Panc1 (cell line): ENCODE measurements at regions not wholly inside any gene's neighbourhood (a gene's known extent, or its start where the extent isn't known, plus 50 kb on each side); places are given as distances from the start of the nearest gene placed in this dataset.

ENCODE experiments used
- POLR2AphosphoS5 ChIP-seq: IDR thresholded peaks from 2 replicates; pipeline ENCODE4 v1.6.1; 2012; ENCODE audit warnings: mild to moderate bottlenecking, low read depth, low read length, moderate library complexity
- SIN3A ChIP-seq: IDR thresholded peaks from 2 replicates; pipeline ENCODE4 v1.6.1; 2012; ENCODE audit warnings: low read depth, mild to moderate bottlenecking, low read length, moderate library complexity, borderline replicate concordance; ENCODE audit not compliant: insufficient read depth
- TCF7L2 ChIP-seq: IDR thresholded peaks from 2 replicates; pipeline ENCODE4 v1.6.1; 2011; ENCODE audit warnings: mild to moderate bottlenecking, low read depth, low read length, inconsistent platforms
- TF ChIP-seq, protein P1 (sequence below): fragments of 450-650 bp; IDR thresholded peaks from 2 replicates; pipeline ENCODE4 v1.5.1; 2017; ENCODE audit warnings: mild to moderate bottlenecking

DNA sequence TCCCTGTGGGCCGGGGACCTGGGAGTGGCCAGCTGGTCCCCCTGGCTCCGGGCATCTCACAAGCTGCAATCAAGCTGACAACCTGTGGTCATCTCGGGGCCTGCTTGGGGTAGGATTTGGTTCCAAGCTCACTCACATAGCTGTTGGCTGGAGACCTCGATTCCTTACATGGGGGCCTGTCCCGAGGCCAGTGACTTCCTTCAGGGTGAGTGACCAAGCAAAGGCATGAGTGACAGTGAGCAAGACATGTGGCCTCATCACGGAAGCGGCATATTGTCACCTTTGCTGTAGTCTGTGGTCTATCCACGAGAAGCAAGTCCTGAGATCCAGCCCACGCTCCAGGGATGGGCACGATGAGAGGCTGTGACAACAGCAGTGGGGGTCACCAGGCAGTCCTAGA lies 131.4 kb upstream of the ID2 start:
- TF ChIP-seq, protein P1, sequence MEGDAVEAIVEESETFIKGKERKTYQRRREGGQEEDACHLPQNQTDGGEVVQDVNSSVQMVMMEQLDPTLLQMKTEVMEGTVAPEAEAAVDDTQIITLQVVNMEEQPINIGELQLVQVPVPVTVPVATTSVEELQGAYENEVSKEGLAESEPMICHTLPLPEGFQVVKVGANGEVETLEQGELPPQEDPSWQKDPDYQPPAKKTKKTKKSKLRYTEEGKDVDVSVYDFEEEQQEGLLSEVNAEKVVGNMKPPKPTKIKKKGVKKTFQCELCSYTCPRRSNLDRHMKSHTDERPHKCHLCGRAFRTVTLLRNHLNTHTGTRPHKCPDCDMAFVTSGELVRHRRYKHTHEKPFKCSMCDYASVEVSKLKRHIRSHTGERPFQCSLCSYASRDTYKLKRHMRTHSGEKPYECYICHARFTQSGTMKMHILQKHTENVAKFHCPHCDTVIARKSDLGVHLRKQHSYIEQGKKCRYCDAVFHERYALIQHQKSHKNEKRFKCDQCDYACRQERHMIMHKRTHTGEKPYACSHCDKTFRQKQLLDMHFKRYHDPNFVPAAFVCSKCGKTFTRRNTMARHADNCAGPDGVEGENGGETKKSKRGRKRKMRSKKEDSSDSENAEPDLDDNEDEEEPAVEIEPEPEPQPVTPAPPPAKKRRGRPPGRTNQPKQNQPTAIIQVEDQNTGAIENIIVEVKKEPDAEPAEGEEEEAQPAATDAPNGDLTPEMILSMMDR = no peak
- TF ChIP-seq POLR2AphosphoS5 (no peak), SIN3A (no peak), TCF7L2 (no peak)
